ENCODE measurements at regions not wholly inside any gene's neighbourhood (a gene's known extent, or its start where the extent isn't known, plus 50 kb on each side); places are given as distances from the start of the nearest gene placed in this dataset.

DNA sequence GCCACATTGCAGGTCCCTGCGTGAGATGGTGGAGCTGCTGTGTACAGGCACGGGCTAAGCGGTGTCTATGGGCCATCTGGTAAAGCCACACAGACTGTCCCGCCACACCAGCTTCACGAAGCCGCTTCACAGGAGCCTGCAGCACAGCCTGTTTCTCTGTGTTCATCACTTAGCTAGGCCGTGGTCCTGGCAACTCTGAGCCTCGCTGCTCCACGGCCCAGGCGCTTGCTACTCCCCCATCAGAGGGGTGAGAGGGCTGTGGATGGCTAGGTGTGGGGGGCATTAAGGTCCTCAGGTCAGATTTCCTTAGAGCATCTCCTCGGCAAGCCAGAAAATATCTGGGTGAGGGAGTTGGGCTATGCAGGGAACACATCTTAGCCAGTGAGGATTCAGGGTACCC is 225.7 kb downstream of the GLI2 start:
- TF ChIP-seq, protein P1, sequence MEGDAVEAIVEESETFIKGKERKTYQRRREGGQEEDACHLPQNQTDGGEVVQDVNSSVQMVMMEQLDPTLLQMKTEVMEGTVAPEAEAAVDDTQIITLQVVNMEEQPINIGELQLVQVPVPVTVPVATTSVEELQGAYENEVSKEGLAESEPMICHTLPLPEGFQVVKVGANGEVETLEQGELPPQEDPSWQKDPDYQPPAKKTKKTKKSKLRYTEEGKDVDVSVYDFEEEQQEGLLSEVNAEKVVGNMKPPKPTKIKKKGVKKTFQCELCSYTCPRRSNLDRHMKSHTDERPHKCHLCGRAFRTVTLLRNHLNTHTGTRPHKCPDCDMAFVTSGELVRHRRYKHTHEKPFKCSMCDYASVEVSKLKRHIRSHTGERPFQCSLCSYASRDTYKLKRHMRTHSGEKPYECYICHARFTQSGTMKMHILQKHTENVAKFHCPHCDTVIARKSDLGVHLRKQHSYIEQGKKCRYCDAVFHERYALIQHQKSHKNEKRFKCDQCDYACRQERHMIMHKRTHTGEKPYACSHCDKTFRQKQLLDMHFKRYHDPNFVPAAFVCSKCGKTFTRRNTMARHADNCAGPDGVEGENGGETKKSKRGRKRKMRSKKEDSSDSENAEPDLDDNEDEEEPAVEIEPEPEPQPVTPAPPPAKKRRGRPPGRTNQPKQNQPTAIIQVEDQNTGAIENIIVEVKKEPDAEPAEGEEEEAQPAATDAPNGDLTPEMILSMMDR (IDR thresholded peaks at IDR 0.05): no peak
- TF ChIP-seq POLR2A (IDR thresholded peaks at IDR 0.05): no peak
